ENCODE measurements at regions not wholly inside any gene's neighbourhood (a gene's known extent, or its start where the extent isn't known, plus 50 kb on each side); places are given as distances from the start of the nearest gene placed in this dataset.
"Not testable (repeated sequence)": the region's sequence is repeated elsewhere in the genome, so short reads cannot be mapped to it uniquely, and the experiment has no call there.

DNA sequence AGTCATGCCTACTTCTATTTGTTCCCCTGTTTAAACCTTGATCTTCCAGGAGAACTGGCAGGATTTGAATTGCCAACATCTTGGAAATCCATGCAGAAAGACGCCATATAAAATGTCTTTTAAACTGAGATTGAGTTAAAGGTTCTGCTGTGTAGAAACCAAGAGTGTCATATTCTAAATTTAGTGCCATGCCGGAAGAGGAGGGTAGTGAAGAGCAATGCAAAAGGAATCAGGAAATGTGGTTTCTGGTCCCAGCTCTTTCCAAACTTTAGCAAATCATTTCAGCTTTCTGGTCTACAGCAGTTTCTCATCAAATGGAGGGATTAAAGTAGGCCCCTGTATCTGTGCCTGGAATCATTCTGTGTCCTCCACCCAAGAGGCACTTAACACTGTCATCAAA is 85.7 kb downstream of the BTG1 start:
- no peak for DNase-seq

GRCh38 chr12:92058664-92059063 is 87.0 kb downstream of the BTG1 start:
- no peak for DNase-seq

GRCh38 chr12:92056756-92057155 is 88.9 kb downstream of the BTG1 start:
- not testable (repeated sequence) for DNase-seq

GRCh38 chr12:92056290-92056689 is 89.4 kb downstream of the BTG1 start:
- no peak for DNase-seq

DNA sequence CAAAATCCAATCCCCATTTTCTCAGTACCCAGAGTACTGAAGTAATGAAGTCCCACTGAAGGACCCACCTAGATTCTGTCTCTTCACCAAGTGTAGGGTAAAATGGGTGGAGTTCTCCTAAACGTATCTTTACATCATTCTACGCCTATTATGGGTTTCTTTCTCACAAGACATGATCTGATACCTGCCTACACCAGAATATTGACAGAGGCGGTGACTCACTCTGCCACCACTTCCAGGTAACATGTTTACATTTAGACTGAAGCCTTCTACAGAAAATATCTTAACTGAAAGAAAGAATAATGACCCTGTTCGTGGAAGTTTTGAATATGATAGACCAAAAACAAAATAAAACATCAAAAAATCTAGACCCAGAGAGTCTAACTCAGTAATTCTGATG is 89.8 kb downstream of the BTG1 start:
- no peak for DNase-seq

DNA sequence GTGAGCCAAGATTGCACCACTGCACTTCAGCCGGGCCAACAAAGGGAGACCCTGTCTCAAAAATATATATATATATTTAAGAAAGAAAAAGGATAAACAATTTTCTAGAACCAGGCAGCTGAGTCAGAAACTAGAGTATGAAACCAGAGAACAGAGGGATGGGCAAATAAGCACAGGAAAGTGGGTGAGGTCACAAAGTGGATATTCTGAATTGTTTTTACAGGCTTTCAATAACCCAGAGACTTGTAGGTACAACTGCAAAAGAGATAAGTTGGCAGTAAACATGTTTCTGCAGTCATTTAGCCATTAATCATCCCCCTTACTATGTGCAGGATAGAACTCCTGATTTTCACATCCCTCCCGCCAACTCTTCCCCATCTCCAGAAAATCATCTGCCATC is 94.2 kb downstream of the BTG1 start:
- DNase-seq, result no peak

DNA sequence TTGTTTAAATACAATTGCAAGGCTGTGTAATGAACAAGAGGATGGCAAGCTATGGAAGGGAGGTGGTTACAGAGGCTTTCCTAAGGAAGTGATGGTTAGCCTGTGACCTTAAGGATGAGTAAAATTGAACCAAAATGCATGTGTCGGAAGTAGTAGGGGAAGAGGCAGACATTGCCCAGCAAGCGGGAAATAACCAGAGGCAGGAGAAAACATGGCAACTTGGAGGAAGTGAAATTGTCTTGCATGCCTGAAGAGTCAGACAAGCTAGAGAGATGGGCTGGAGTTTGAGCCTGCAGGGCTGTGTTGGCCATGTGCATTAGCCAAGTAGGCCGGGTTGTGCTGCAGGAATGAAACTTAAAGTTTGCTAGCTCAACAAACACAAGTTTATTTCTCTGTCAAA is 96.2 kb downstream of the BTG1 start:
- no peak for DNase-seq

- DNase-seq, result no peak
These were observed 98.2 kb downstream of the BTG1 start for GRCh38 chr12:92047393-92047826.

DNA sequence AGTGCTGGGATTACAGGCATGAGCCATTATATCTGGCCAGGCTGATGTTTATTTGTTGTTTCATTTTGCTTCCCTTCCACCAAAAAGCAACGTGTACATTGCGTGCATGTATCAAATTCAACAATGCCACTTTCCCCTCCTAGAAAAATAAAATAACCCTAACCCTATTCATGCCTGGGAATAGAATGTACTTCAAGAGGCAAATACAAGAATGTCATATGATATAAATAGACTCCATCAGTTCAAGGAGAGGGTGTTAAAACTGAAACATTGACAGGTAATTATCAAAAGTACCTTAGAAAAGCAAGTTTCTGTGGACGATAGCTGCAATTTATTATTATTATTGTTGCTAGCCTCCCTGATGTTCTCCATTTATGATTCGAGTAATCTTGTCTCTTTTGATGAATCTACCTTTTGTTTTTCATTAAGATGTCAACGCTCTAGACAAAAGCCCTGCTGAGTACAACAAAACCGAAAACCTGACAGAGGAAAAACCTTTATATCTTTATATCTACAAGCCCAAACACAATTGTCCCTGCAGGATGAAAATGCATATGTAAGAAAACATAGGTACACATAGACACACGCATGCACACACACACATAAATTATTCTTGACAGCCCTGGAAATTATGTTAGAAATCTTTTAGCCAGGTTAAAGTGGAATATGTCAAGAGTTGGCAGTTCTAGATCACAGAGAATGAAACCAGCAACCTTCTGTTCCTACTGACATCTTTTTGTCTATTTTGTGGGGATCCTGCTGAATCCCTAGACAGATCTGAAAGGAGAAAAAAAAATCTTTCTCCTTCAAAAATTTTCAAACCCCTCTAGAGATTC is 98.9 kb downstream of the BTG1 start:
- DNase-seq, result no peak

DNA sequence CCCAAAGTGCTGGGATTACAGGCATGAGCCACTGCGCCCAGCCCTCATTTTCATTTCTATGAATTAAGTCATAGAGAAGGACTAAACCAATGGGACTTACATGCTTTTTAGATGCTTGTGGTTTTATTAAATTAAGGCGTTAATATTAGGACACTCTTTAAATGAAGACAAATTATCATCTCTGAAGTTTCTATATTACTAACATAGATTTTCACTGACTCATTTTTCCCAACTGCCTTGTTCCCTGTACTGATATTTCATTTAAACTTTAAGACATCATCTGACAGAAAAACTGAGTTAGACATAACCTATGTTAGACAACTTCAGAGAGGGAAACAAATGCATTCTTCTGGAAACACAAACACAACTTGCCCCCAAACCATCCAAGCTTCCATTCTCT is 99.8 kb downstream of the BTG1 start:
- no peak for DNase-seq

DNA sequence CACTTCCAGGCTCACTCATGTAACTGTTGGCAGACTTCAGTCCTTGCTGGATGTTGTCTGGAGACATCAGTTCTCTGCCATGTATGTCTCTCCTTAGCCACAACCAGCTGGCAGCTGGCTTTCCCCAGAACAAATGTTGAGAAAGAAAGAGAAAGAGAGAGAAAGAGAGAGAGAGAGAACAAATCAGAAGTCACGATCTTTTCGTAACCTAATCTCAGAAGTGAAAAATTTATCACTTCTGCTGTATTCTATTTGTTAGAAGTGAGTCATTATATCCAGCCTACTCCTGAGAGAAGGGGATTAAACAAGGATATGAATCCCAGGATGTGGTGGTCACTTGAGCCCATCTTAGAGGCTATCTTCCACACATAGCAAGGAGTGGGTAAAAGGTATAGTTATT is 101.2 kb downstream of the BTG1 start:
- DNase-seq, result no peak

DNA sequence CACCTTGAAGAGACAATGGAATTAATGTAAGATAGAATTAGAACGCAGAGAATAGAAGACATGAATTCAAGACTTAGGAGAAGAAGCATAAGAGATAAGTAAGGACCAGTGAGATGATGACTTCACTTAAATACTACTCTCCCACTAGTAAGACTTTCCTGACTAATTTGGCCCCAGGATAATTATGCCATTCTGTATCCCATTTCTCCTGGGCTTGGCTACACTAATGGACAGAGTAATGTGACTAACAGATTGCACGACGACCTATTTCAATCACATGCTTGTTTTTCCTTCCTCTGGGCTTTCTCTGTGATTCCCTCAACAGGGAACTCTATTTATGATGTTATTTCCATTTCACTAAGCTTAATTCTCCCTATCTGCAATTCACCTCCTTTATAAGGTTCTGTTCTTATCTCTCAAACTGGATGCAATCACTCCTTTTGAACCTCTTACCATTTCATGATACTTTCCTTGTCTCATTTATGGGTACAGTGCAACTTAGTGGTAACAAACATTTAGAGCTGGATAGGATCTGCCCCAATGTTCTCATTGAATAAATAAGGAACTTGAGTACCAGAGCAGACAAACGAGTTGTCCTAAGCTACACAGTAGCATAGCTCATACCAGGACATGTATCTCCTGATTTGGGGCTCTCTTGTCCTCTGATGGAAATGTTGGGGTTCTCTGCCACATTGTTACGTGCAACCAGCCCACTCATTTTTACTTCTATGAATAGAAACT is 102.7 kb downstream of the BTG1 start:
- DNase-seq, result no peak

GRCh38 chr12:92041742-92042141 is 103.9 kb downstream of the BTG1 start:
- DNase-seq, result no peak

GRCh38 chr12:92039046-92039445 is 106.6 kb downstream of the BTG1 start:
- DNase-seq, result no peak

DNA sequence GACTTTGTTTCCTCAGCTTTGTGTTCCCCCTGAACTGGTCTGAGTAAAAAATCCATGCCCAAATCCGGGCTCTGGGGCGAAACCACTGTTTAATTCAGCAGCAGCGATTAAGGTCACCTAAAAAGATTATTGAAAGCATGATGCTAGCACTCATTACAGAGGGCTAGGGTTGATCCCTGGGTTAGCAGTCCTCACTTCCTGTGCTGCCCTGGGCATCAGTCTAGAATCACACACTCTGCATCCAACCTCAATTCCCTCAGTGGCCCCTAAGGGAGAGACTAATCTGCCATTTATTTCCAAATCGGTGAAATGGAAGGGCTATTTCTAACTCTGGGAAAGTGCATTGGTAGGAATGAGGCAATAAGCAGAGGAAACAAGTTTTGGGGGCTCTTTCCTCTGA is 107.2 kb downstream of the BTG1 start:
- DNase-seq, result no peak

DNA sequence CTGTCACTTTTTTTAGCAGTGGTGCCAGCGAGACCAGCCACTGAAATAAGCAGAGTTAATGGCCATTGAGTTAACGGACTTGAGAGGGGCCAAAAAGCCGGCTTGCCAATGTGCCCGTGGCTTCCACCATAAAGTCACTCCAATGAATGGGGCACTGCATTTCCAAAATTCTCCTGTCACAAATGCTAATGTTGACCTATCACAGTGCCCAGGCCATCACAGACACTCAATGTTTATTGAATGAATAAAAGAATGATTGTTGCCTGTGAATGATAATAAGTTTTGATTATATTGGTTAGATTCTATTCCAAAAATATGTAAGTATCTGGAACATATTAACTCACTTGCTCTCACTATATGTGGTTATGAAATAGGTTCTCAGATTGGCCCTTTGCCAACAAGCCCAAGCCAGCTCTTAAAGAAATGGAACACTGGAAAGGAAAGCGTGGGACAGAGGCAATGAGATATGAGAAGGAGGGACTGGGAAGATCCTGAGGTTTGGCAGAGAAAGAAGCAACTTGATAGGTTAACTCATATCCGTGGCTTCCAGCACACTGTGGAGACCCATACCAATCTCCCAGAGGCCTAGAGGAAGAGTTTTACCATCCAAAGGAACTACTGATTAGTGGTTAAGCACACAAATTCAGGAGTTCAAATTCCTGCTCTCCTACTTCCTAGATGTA is 108.7 kb downstream of the BTG1 start:
- no peak for DNase-seq

GRCh38 chr12:92036061-92036620 is 109.5 kb downstream of the BTG1 start:
- no peak for DNase-seq

DNA sequence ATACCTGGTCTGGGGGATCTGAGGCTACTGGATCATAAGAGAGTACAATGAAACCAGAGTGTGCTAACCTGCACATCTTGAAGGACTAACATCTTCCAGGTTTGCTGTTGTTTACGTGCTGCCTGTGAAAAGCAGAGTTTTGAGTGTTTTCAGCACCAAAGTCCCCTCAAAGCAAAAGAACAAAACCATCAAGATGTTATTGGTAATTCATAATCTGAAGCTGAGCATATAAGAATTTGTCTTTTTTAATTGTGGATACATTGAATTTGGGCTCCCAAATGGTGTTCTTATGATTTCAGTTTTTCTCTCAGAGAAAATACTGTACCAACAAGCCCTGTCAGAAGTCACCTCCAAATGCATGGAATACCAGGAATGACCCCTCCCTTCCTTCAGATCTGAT is 110.2 kb downstream of the BTG1 start:
- no peak for DNase-seq

GRCh38 chr12:92034858-92035401 is 110.7 kb downstream of the BTG1 start:
- peak; percentile 65 for DNase-seq

- DNase-seq, result no peak
These were observed 111.6 kb downstream of the BTG1 start for GRCh38 chr12:92034083-92034482.

DNA sequence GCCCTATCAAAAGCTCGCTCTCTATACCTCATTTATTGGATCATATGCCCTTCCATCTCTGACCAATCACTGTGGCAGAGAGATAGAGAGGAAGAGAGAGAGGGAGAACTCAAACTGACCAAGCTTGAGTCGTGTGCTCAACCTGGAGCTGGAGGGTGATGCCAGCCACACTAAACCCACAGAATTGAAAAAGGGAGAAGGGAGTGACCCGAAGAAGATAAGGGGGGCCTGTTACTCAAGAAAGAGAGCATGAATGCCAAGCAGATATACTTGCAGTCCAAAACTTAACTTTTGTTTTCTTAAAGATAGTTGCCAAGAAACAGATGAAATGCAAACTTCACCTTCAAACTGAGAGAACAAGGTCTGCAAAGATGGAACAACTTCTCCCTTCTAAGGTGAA is 112.7 kb downstream of the BTG1 start:
- no peak for DNase-seq

- no peak for DNase-seq
These were observed 113.5 kb downstream of the BTG1 start for GRCh38 chr12:92032101-92032500.

- no peak for DNase-seq
These were observed 115.0 kb downstream of the BTG1 start for GRCh38 chr12:92030618-92031017.

Data from NCI-H1436 (cell line).